Islet of Langerhans (tissue), 1 donor: ENCODE measurements at regions not wholly inside any gene's neighbourhood (a gene's known extent, or its start where the extent isn't known, plus 50 kb on each side); places are given as distances from the start of the nearest gene placed in this dataset.

Experiments used
- FAIRE-seq: peaks from one replicate; lab custom pipeline; 2011; peaks lifted over from hg19 to GRCh38; lab: Jason Lieb, UNC

- no peak for FAIRE-seq
Observed at GRCh38 chr4:188197566-188197965, 58.3 kb downstream of the TRIML1 start.

DNA sequence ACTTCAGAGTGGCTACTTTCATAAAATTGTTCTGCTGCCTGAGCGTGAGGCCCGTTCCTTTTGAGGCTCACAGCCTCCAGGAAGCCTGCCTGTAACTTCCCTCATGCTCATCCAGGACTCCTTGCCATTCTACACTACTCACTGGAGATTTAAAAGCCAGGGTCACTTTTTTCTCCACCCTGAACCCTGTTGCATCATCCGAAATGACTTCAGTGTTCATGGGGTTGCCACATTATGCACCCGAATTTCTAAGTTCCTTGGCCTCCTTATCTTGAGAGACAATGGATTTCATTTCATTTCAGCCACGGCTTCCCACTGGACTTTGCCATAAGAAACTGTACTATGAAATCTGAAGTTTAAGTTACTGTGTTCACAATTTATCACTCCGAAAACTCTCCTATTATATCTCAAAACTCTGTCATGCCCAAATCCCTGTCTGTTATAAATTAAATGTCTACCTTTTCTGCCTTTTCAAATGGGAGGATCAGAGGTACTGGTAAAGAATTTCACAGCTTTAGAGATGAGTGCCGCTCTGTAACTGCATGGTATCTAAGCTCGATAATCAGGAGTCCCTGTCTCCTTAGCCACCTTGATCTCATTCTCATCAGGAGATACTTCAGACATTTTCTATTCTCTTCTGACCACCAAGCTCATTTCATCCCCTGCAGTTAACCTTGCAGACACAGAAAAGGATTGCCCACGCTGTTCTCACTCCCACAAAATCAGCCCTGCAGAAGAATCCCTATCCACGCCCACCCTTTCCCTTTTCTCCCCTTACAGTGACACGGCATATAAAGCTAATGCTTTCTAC, 59.9 kb downstream of the TRIML1 start:
- no peak for FAIRE-seq

- no peak for FAIRE-seq
Observed at GRCh38 chr4:188201851-188202250, 62.6 kb downstream of the TRIML1 start.

DNA sequence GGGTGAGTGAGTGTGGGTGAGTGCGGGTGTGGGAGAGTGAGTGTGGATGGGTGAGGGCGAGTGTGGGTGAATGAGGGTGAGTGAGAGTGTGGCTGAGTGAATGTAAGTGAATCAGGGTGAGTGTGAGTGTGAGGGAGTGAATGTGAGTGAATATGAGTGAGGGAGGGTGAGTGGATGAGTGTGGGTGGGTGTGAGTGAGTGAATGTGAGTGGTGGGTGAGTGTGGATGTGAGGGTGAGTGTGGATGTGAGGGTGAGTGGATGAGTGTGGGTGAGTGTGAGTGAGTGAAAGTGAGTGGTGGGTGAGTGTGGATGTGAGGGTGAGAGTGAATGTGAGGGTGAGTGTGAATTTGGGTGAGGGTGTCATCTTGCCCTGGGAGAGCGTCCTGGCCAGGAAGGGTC, 67.5 kb downstream of the TRIML1 start:
- FAIRE-seq, result no peak

DNA sequence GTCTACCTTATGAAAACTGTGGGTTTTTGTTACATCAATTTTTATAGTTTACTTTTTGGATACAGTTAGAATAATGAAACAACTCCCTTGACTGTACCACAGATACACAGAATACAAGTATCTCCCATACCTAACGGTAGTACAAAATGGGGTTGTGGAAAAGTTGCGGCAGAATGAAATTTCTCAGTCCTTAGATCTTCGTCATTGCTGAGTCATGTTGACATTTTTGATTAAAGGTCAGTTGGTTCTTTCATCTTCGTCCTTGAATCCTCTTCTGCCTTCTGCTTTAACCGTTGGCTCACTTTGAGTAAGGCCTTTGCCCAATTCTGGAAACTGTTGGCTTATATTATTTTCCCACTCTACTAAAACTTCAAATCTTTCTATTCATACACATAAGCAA, 75.6 kb downstream of the TRIML1 start:
- FAIRE-seq, result no peak

DNA sequence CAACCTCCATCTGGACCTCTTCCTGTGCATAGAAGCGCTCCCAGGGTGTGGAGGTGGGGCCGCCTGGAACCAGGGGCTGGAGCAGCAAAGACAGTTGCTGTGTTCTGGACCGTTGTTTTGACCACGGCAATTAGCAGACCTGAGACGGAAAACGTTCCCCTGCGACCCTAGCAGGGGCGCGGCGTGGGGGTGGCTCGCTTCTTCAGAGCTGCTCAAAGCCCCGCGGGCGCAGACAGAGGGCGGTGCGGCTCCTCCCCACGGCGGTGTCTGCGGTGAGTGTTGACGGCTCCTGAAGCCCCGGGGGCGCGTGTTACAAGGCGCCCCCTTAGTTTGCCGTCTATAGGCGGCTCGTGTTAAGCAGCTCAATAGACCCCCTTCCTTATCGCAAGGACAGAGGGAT, 79.2 kb downstream of the TRIML1 start:
- no peak for FAIRE-seq

GRCh38 chr4:188220006-188220405, 80.8 kb downstream of the TRIML1 start:
- no peak for FAIRE-seq

- FAIRE-seq, result no peak
Observed at GRCh38 chr4:188221090-188221489, 81.8 kb downstream of the TRIML1 start.

DNA sequence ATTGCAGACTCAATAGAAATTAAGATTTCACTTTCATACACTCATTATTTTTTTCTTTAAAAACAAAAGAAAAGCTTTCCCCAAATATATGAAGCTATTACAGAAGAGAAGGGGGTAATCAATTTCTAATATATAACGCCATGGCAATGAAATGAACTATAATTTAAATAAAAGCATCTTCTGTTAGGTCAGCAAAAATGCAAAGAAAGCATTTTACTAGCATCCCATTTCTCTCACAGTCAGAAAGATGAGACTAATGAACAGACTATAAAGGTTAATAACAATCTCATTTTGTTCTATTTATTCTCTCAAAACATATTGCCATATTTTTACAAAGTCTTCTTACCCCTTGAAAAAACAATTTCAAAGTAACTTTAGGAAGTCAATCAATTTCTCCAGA, 89.0 kb downstream of the TRIML1 start:
- FAIRE-seq, result no peak

GRCh38 chr4:188232428-188232827, 93.2 kb downstream of the TRIML1 start:
- no peak for FAIRE-seq

GRCh38 chr4:188242041-188242440, 102.8 kb downstream of the TRIML1 start:
- no peak for FAIRE-seq

DNA sequence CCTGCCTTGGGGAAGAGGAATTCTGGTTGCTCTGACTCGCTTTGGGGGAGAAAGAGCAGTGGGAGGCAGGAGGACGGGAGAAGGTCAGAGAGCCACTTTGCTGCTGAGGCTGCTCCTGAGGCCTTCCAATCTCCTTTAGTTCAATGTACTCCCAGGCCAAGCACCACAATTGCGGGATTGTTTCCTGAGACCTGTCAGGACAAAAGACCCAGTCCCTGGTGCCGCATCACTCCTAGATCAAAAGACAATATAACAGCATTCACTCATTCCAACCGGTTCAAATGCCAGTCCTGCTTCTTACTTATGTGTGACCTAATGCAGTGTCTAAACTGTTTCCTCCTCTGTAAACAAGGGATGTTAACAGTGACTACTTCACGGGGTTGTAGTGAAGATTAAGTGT, 106.4 kb downstream of the TRIML1 start:
- no peak for FAIRE-seq

DNA sequence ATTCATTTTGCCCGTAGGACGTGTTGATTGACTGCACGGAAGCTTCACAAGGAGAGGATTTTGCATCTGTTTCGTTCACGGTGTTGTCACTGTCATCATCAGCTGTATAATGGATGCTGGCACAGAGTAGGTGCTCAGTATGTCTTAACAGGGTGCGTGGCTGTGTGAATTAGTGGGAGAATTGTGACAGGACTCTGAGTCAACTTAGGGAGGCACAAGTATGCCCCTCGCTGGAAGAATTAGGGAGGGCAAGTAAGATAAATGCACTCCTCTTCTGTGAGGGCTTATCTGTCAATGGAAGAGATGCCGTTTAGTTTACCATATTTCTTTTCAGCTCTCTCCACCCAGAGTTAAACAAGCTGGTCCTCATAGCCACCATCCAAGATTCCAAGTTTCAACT, 107.2 kb downstream of the TRIML1 start:
- FAIRE-seq, result no peak

DNA sequence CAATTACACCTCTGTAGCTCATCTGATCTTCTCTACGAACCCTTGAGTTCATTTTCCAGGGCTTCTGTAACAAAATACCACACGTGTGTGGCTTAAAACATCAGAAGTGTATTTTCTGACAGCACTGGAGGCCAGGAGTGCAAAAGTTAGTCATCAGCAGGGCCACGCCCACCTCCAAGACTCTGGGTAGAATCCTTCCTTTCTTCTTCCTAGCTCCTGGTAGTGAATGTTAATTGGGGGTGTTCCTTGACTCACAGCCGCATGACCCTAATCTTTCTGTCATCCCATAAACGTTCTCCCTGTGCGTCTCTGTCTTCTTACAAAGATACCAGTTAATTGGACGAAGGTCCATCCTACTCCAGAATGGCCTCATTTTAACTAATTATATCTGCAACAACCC, 115.0 kb downstream of the TRIML1 start:
- no peak for FAIRE-seq

DNA sequence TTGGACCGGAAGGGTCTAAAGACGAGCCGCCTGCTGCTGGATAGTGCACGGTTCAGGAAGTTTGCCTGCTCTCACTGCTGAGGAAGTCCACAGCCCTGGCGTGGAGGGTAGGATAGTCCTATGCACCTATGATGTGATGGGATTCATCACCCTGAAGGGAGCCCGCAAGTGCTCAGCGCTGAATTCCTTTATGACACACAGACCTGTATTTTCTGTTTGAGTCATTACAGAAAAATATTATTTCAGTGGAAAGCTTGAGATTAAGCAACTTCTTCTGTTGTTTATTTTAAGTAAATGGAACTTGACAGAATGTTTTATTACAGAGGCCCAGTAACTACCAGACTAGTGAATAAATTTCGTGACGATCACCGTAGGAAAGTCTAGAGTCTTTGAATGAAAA, 123.2 kb downstream of the TRIML1 start:
- no peak for FAIRE-seq

GRCh38 chr4:188263321-188263720, 124.1 kb downstream of the TRIML1 start:
- FAIRE-seq, result no peak

- FAIRE-seq, result no peak
Observed at GRCh38 chr4:188266386-188266785, 127.1 kb downstream of the TRIML1 start.

- no peak for FAIRE-seq
Observed at GRCh38 chr4:188268131-188268908, 129.1 kb downstream of the TRIML1 start.

GRCh38 chr4:188270273-188271069, 131.2 kb downstream of the TRIML1 start:
- no peak for FAIRE-seq

DNA sequence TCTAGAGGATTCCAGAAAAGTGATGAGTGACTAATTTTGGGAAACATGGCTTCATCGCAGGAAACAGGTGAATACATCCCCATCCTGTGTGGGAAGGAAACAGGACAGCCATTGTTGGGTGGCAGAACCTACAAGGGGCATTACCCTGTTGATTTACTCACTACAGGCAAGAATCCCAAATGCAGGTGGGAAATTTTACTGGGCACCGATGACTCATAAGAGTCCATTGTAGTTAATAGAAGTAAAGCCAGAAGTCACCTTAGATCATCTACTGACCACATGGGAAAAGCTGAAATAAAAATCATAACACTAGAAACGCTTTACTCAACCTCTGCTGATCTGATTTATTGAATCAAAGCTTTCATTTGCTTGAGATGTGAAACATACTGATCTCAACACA, 136.4 kb downstream of the TRIML1 start:
- no peak for FAIRE-seq

- FAIRE-seq, result no peak
Observed at GRCh38 chr4:188279184-188279583, 139.9 kb downstream of the TRIML1 start.

DNA sequence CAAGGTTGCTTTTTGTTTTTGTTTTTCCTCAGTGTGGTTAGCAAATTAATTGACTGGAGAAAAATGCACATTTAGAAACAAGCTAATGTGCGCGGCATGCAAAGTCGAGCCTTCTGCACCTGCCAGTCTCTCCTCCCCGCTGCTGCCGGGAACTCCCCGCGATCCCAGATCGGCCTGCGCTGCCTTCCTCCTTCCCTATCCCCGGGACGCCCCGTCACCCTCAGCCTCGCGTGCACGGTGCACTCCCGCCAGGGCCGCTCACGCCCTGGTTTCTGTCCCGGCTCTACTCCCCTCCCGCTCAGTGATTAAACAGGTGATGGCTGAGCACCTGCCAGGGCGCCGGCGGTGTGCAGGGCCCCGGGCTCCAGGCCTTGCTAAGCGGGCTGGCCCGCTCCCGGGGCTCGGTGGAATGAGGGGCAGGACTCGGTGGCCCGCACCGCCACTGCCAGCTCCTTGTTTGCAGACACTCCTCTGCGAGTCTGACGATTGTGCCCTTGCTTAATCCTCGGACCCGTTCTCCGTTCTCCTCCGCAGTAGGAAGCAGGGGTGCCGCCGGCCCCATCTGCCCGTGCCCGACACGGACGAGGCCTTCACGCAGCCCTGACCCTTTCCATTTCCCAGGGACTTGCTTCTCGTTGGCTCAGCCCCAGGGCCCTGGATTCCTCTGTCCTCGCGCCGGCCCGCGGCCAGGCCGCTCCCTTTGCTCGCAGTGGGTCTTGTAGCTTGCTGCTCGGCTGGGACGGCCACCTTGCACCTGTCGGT, 143.4 kb downstream of the TRIML1 start:
- no peak for FAIRE-seq
